ENCODE measurements at regions not wholly inside any gene's neighbourhood (a gene's known extent, or its start where the extent isn't known, plus 50 kb on each side); places are given as distances from the start of the nearest gene placed in this dataset.

DNA sequence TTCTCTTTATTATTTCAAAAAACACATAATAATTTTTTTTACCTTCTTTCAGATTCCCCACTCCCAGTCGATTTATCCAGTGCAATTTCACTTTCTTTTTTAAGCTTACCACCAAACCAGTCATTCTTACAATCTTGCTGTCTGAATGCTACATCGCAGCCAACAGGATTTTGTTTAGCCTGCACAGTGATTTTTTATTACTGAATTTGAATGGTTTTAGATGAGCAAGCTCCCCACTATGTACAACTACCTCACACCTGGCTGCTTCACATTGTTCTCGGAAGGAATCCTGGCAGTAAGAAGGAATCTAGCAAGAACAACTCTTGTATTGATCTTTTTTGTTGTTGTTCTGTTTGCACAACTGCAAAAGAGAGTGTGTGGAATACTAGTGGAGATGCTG lies 668.1 kb upstream of the WWC1 start:
- no peaks in the 10 kb centered on the region for H3K79me2 ChIP-seq (ENCODE audit: control insufficient read depth, insufficient read depth, low read length)
- H3K4me3 ChIP-seq (replicated peaks in 1 of 3; ENCODE audit: insufficient read depth in 1 of 3, low read depth in 1 of 3, low read length in 3 of 3), result no peak overlapping the region
- H3K9me1 ChIP-seq (replicated peaks; ENCODE audit: control insufficient read depth, extremely low read depth, insufficient read depth, low read length), result no peaks in the 10 kb centered on the region
- ChIA-PET POLR2A (no interaction called here), CTCF (no interaction called here)
- H2AFZ ChIP-seq (ENCODE audit: low read depth, low read length), result no peak overlapping the region
- H3K4me2 ChIP-seq (ENCODE audit: insufficient read depth, low read length), result no peak overlapping the region
- H4K20me1 ChIP-seq (replicated peaks; ENCODE audit: control insufficient read depth, extremely low read depth, insufficient read depth, low read length), result no peaks in the 10 kb centered on the region
- no peak overlapping the region for H3K9ac ChIP-seq (replicated peaks; ENCODE audit: extremely low read depth, insufficient read depth, low read length)
- no peak for DNase-seq (ENCODE audit: low read depth, low spot score)
- H3K27ac ChIP-seq (ENCODE audit: insufficient read depth, low read depth, low read length), result no peak overlapping the region
- H3K9me3 ChIP-seq (replicated peaks; ENCODE audit: control insufficient read depth, insufficient read depth, low read length), result peaks cover 3% of the 10 kb centered on the region
- H3K4me1 ChIP-seq (ENCODE audit: control insufficient read depth, extremely low read depth, insufficient read depth, low read length), result no peaks in the 10 kb centered on the region
- TF ChIP-seq POLR2AphosphoS5 (IDR thresholded peaks at IDR 0.05; ENCODE audit: insufficient read depth, low read depth, low read length) (no peak), POLR2A (IDR thresholded peaks at IDR 0.05; ENCODE audit: low read depth, low read length) (no peak), FOS (IDR thresholded peaks at IDR 0.05; ENCODE audit: borderline replicate concordance, insufficient read depth, low read length) (no peak), EZH2 (IDR thresholded peaks at IDR 0.05; ENCODE audit: borderline replicate concordance, low read depth, low read length, severe bottlenecking) (no peak), MYC (IDR thresholded peaks at IDR 0.05; ENCODE audit: low read depth, low read length) (no peak), JUN (IDR thresholded peaks at IDR 0.05; ENCODE audit: borderline replicate concordance, insufficient read depth, insufficient read length, low read depth) (no peak), GATA2 (IDR thresholded peaks at IDR 0.05; ENCODE audit: insufficient read depth, insufficient read length, low read depth, low read length) (no peak)
- TF ChIP-seq, protein P1, sequence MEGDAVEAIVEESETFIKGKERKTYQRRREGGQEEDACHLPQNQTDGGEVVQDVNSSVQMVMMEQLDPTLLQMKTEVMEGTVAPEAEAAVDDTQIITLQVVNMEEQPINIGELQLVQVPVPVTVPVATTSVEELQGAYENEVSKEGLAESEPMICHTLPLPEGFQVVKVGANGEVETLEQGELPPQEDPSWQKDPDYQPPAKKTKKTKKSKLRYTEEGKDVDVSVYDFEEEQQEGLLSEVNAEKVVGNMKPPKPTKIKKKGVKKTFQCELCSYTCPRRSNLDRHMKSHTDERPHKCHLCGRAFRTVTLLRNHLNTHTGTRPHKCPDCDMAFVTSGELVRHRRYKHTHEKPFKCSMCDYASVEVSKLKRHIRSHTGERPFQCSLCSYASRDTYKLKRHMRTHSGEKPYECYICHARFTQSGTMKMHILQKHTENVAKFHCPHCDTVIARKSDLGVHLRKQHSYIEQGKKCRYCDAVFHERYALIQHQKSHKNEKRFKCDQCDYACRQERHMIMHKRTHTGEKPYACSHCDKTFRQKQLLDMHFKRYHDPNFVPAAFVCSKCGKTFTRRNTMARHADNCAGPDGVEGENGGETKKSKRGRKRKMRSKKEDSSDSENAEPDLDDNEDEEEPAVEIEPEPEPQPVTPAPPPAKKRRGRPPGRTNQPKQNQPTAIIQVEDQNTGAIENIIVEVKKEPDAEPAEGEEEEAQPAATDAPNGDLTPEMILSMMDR (IDR thresholded peaks at IDR 0.05; ENCODE audit: extremely low read depth in 1 of 2, insufficient read depth in 1 of 2, low read depth in 1 of 2, low read length in 2 of 2), result no peak
- no peak for FAIRE-seq
- no peaks in the 10 kb centered on the region for H3K27me3 ChIP-seq (ENCODE audit: control insufficient read depth in 2 of 2, insufficient read depth in 2 of 2, low read length in 2 of 2)
- intact Hi-C loops (cut with micrococcal nuclease) (no loop called here), dilution Hi-C loops (cut with MboI; ENCODE audit: extremely low pct_ligation_motif_present, low sequenced_read_pairs) (no loop called here)
- H3K36me3 ChIP-seq (ENCODE audit: control insufficient read depth in 2 of 2, extremely low read depth in 1 of 2, insufficient read depth in 2 of 2, low read length in 2 of 2), result no peaks in the 10 kb centered on the region
- no TSS peak for BruUV-seq (replicated peaks)

Measured in endothelial cell of umbilical vein (primary cell).